Astrocyte (in vitro differentiated cells and primary cell): ENCODE measurements at regions not wholly inside any gene's neighbourhood (a gene's known extent, or its start where the extent isn't known, plus 50 kb on each side); places are given as distances from the start of the nearest gene placed in this dataset.

Experiments used
- DNase-seq: peaks from one replicate; pipeline ENCODE4 v3.0.0-alpha.2; 2010; ENCODE audit warnings: low read depth
- FAIRE-seq: peaks from 2 replicates; lab custom pipeline; 2011; peaks lifted over from hg19 to GRCh38; lab: Jason Lieb, UNC
- H2AFZ ChIP-seq: 2 replicates; pipeline ENCODE4 v1.6.0; 2012; ENCODE audit warnings: low read depth, low read length, inconsistent platforms
- H3K27ac ChIP-seq: 2 replicates; pipeline ENCODE4 v1.5.1; 2011; ENCODE audit warnings: low read depth, low read length, inconsistent platforms
- H3K27me3 ChIP-seq: 2 replicates; pipeline ENCODE4 v1.6.0; 2011; ENCODE audit warnings: low read length, inconsistent platforms; ENCODE audit not compliant: insufficient read depth
- H3K36me3 ChIP-seq: 2 replicates; pipeline ENCODE4 v1.5.1; 2011; ENCODE audit warnings: low read length, inconsistent platforms; ENCODE audit not compliant: insufficient read depth
- H3K4me1 ChIP-seq: 2 replicates; pipeline ENCODE4 v1.5.1; 2011; ENCODE audit warnings: low read length, inconsistent platforms; ENCODE audit not compliant: insufficient read depth
- H3K4me2 ChIP-seq: 2 replicates; pipeline ENCODE4 v1.6.0; 2012; ENCODE audit warnings: low read length, inconsistent platforms
- H3K4me3 ChIP-seq: 2 replicates; pipeline ENCODE4 v1.5.1; 2011; ENCODE audit warnings: low read depth, mild to moderate bottlenecking, low read length, inconsistent platforms; ENCODE audit not compliant: insufficient read depth
- H3K79me2 ChIP-seq: 2 replicates; pipeline ENCODE4 v1.6.0; 2012; ENCODE audit warnings: mild to moderate bottlenecking, low read length, inconsistent platforms; ENCODE audit not compliant: insufficient read depth
- H3K9ac ChIP-seq: 2 replicates; pipeline ENCODE4 v1.6.0; 2012; ENCODE audit warnings: mild to moderate bottlenecking, low read length, inconsistent platforms
- H3K9me3 ChIP-seq: 2 replicates; pipeline ENCODE4 v1.5.1; 2012; ENCODE audit warnings: low read depth, mild to moderate bottlenecking, low read length, inconsistent platforms; ENCODE audit not compliant: insufficient read depth
- H4K20me1 ChIP-seq: 2 replicates; pipeline ENCODE4 v1.6.0; 2012; ENCODE audit warnings: low read length, inconsistent platforms; ENCODE audit not compliant: insufficient read depth
- H3K27ac Mint-ChIP-seq: one replicate; pipeline ENCODE4 v1.8.0; 2021; ENCODE audit warnings: mild to moderate bottlenecking, mixed read lengths; ENCODE audit not compliant: unreplicated experiment
- H3K27me3 Mint-ChIP-seq: one replicate; pipeline ENCODE4 v1.8.0; 2021; ENCODE audit warnings: low read depth, mixed read lengths; ENCODE audit not compliant: unreplicated experiment
- H3K36me3 Mint-ChIP-seq: one replicate; pipeline ENCODE4 v1.8.0; 2021; ENCODE audit warnings: low read depth, mixed read lengths; ENCODE audit not compliant: unreplicated experiment
- H3K4me1 Mint-ChIP-seq: one replicate; pipeline ENCODE4 v1.8.0; 2021; ENCODE audit warnings: low read depth, mixed read lengths; ENCODE audit not compliant: unreplicated experiment
- H3K4me3 Mint-ChIP-seq: one replicate; pipeline ENCODE4 v1.8.0; 2021; ENCODE audit warnings: mild to moderate bottlenecking, moderate library complexity, mixed read lengths; ENCODE audit not compliant: unreplicated experiment
- H3K9me3 Mint-ChIP-seq: one replicate; pipeline ENCODE4 v1.8.0; 2021; ENCODE audit warnings: mild to moderate bottlenecking, mixed read lengths; ENCODE audit not compliant: unreplicated experiment
- EZH2 ChIP-seq: IDR thresholded peaks from 2 replicates; pipeline ENCODE4 v1.6.1; 2012; ENCODE audit warnings: mild to moderate bottlenecking, low read length, inconsistent platforms; ENCODE audit not compliant: insufficient read depth
- TF ChIP-seq, protein P1 (sequence below): IDR thresholded peaks from 2 replicates; pipeline ENCODE4 v1.5.1; 2011; ENCODE audit warnings: low read depth, mild to moderate bottlenecking, inconsistent platforms, low read length, moderate library complexity; ENCODE audit not compliant: insufficient read depth

DNA sequence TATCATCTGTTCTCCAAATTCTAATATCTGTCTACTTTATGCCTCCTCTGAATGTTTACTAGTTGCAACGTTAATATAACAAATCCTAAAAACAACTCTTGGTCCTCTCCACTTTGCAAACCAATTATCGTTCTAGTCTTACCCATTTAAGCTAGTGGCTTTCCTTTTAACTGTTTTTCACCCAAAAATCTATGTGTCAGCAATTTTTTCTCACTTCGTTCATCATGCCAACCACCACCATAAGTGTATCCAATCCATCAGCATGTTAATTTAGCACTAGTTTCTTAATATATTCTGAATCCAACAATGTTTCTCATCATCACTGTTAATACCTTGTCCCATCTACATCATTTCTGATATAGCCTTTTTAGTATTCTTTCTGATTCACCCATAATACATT lies 90.0 kb upstream of the RORB start:
- no peak overlapping the region for H3K4me3 Mint-ChIP-seq
- H3K36me3 ChIP-seq, result no peaks in the 10 kb centered on the region
- no peak overlapping the region for H3K27ac ChIP-seq
- no peak overlapping the region for H3K9ac ChIP-seq
- no peaks in the 10 kb centered on the region for H4K20me1 ChIP-seq
- no peaks in the 10 kb centered on the region for H3K4me1 ChIP-seq
- H3K4me1 Mint-ChIP-seq, result no peaks in the 10 kb centered on the region
- no peaks in the 10 kb centered on the region for H3K27me3 Mint-ChIP-seq
- H3K27ac Mint-ChIP-seq, result no peak overlapping the region
- H3K79me2 ChIP-seq, result no peaks in the 10 kb centered on the region
- FAIRE-seq (no peak), DNase-seq (no peak)
- H2AFZ ChIP-seq, result no peak overlapping the region
- H3K4me3 ChIP-seq, result no peak overlapping the region
- no peak overlapping the region for H3K4me2 ChIP-seq
- no peaks in the 10 kb centered on the region for H3K36me3 Mint-ChIP-seq
- H3K27me3 ChIP-seq, result no peaks in the 10 kb centered on the region
- peaks cover 8% of the 10 kb centered on the region for H3K9me3 Mint-ChIP-seq
- no peak for TF ChIP-seq EZH2
- TF ChIP-seq, protein P1, sequence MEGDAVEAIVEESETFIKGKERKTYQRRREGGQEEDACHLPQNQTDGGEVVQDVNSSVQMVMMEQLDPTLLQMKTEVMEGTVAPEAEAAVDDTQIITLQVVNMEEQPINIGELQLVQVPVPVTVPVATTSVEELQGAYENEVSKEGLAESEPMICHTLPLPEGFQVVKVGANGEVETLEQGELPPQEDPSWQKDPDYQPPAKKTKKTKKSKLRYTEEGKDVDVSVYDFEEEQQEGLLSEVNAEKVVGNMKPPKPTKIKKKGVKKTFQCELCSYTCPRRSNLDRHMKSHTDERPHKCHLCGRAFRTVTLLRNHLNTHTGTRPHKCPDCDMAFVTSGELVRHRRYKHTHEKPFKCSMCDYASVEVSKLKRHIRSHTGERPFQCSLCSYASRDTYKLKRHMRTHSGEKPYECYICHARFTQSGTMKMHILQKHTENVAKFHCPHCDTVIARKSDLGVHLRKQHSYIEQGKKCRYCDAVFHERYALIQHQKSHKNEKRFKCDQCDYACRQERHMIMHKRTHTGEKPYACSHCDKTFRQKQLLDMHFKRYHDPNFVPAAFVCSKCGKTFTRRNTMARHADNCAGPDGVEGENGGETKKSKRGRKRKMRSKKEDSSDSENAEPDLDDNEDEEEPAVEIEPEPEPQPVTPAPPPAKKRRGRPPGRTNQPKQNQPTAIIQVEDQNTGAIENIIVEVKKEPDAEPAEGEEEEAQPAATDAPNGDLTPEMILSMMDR, result no peak
- H3K9me3 ChIP-seq, result peaks cover 5% of the 10 kb centered on the region

DNA sequence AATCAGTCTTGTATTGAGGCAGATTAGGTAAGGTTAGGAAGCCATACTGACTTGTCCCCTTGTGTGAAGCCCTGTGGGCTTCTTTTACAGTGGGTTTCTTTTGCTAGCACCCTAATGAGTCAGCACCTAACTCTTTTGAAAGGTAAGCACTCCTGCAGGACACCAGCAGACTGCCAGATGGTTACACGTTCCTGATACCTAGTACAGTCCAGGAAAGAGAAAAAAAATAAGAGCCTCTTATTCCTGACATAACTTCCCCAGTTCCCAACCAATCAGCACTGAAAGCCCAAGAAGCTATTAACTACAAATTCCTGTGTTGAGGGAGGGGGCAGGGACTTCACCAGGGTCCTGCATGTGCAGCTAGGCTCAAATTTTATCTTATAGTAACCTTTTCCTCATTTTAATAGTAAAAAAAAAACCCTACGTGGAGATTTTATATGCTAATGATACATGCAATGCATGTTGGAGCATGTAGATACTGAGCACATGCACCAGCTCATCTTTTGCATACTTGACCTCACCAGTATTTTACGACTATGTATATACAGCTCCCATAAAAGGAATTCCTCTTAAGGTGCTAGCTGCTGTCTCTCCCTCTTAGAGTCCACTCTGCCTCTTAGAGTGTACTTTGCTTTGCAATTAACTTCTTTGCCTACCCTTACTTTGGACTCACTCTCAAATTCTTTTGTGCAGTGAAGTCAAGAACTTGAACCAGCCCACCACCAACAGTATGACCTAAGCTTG lies 84.7 kb upstream of the RORB start:
- H3K79me2 ChIP-seq, result no peaks in the 10 kb centered on the region

DNA sequence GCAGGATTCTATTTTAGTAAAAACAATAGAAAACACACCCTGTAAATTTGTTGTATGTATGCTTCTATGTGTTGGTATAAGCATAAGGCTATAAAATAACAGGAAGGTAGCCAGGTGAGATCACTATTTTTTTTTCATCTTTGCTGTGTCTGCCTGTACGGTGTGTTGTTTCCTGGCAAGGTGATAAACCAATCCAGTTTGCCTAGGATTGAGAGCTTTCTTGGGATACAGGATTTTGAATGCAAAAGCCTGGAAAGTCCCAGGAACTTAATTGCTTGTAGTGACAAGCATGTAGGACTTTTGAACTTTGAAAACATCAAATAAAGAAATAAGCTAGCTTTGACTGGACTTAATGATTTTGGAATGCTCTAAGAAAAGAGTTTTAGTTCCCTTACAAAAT lies 83.3 kb upstream of the RORB start:
- DNase-seq, result no peak
- Histone ChIP-seq H3K27ac (no peak overlapping the region), H3K4me2 (no peak overlapping the region), H3K9me3 (peaks cover 5% of the 10 kb centered on the region), H3K4me3 (no peak overlapping the region), H3K9ac (no peak overlapping the region), H3K27me3 (no peaks in the 10 kb centered on the region), H4K20me1 (no peaks in the 10 kb centered on the region), H3K4me1 (no peaks in the 10 kb centered on the region), H3K36me3 (no peaks in the 10 kb centered on the region), H3K79me2 (no peaks in the 10 kb centered on the region), H2AFZ (no peak overlapping the region)
- no peaks in the 10 kb centered on the region for H3K36me3 Mint-ChIP-seq
- H3K9me3 Mint-ChIP-seq, result peaks cover 2% of the 10 kb centered on the region
- no peaks in the 10 kb centered on the region for H3K4me1 Mint-ChIP-seq
- no peak overlapping the region for H3K4me3 Mint-ChIP-seq
- H3K27me3 Mint-ChIP-seq, result no peaks in the 10 kb centered on the region
- H3K27ac Mint-ChIP-seq, result no peak overlapping the region
- no peak for FAIRE-seq
- no peak for TF ChIP-seq EZH2
- TF ChIP-seq, protein P1, result no peak

More for the DNA sequence above, 84.7 kb upstream of the RORB start:
- H3K27ac ChIP-seq, result no peak overlapping the region
- Mint-ChIP-seq H3K27me3 (no peaks in the 10 kb centered on the region), H3K9me3 (peaks cover 2% of the 10 kb centered on the region), H3K36me3 (no peaks in the 10 kb centered on the region), H3K4me1 (no peaks in the 10 kb centered on the region), H3K27ac (no peak overlapping the region), H3K4me3 (no peak overlapping the region)
- no peaks in the 10 kb centered on the region for H3K27me3 ChIP-seq
- no peak for TF ChIP-seq EZH2
- TF ChIP-seq, protein P1, result no peak
- H3K9ac ChIP-seq, result no peak overlapping the region
- DNase-seq (no peak), FAIRE-seq (no peak)
- H3K36me3 ChIP-seq, result no peaks in the 10 kb centered on the region
- no peak overlapping the region for H3K4me2 ChIP-seq
- no peak overlapping the region for H2AFZ ChIP-seq
- H3K4me1 ChIP-seq, result no peaks in the 10 kb centered on the region
- H4K20me1 ChIP-seq, result no peaks in the 10 kb centered on the region
- H3K9me3 ChIP-seq, result peaks cover 5% of the 10 kb centered on the region
- no peak overlapping the region for H3K4me3 ChIP-seq
